Esophagus muscularis mucosa (tissue), 4 donors: ENCODE measurements at regions not wholly inside any gene's neighbourhood (a gene's known extent, or its start where the extent isn't known, plus 50 kb on each side); places are given as distances from the start of the nearest gene placed in this dataset.

Source experiments
- DNase-seq: peaks from one replicate; pipeline ENCODE4 v3.0.0-alpha.2; 2017; ENCODE audit errors: extremely low spot score
- H3K27ac ChIP-seq, 4 donors: fragments of 200-600 bp; sonication (generic); replicated peaks in 1 of 4; 1 replicate in 3 of 4; 2 replicates in 1 of 4; pipeline ENCODE4 v1.5.1; 2016 to 2019; ENCODE audit warnings: mild to moderate bottlenecking in 1 of 4
- H3K27me3 ChIP-seq, 4 donors: fragments of 200-600 bp; sonication (generic); one replicate each; pipeline versions ENCODE4 v1.5.1 to v1.6.0; 2016 to 2019
- H3K36me3 ChIP-seq, 4 donors: fragments of 200-600 bp; sonication (generic); one replicate each; pipeline ENCODE4 v1.5.1; 2016 to 2019
- H3K4me1 ChIP-seq, 4 donors: fragments of 200-600 bp; sonication (generic); one replicate each; pipeline ENCODE4 v1.5.1; 2016 to 2019
- H3K4me3 ChIP-seq, 4 donors: fragments of 200-600 bp; sonication (generic); 1 replicate in 2 of 4; 2 replicates in 2 of 4; pipeline ENCODE4 v1.5.1; 2016 to 2019; ENCODE audit warnings: mild to moderate bottlenecking in 4 of 4, moderate library complexity in 1 of 4
- H3K9me3 ChIP-seq, 4 donors: fragments of 200-600 bp; sonication (generic); 1 replicate in 3 of 4; 2 replicates in 1 of 4; pipeline ENCODE4 v1.5.1; 2016 to 2019
- CTCF ChIP-seq, 3 experiments: fragments of 200-600 bp in 2 of 3; fragments of 450-650 bp in 1 of 3; sonication (generic) in 2 of 3; IDR thresholded peaks; one replicate each; pipeline ENCODE4 v1.5.1; 2017 to 2019; ENCODE audit warnings: antibody characterized with exemption in 3 of 3, mild to moderate bottlenecking in 2 of 3, moderate library complexity in 1 of 3
- EP300 ChIP-seq: sonication (generic); formaldehyde crosslinking; IDR thresholded peaks from one replicate; pipeline ENCODE4 v1.6.1; 2017; ENCODE audit warnings: antibody characterized with exemption
- POLR2A ChIP-seq: fragments of 450-650 bp; IDR thresholded peaks from one replicate; pipeline ENCODE4 v1.6.1; 2017; ENCODE audit warnings: antibody characterized with exemption, moderate library complexity, mild to moderate bottlenecking, low read depth
- POLR2AphosphoS5 ChIP-seq, 2 donors: sonication (generic); formaldehyde crosslinking; IDR thresholded peaks; one replicate each; pipeline ENCODE4 v1.6.1; 2017; ENCODE audit warnings: antibody characterized with exemption in 2 of 2
- WGBS: methylation state at CpG from one replicate; pipeline ENCODE4 v1.1.5; 2018; 5-methylcytosine and 5-hydroxymethylcytosine counted together
- intact Hi-C: fragments of 100-400 bp; cut with DNase I; formaldehyde crosslinking; loops from one replicate; pipeline ENCODE4 v1.15.1; 2023

GRCh38 chr2:225296951-225297350 lies 102.6 kb upstream of the NYAP2 start:
- H3K27me3 ChIP-seq: no peaks in the 10 kb centered on the region
- peaks cover 0 to 9% (median 3%) of the 10 kb centered on the region in 4 donors for H3K9me3 ChIP-seq
- intact Hi-C loops: no loop called here
- H3K4me3 ChIP-seq: no peak overlapping the region
- no peaks in the 10 kb centered on the region for H3K4me1 ChIP-seq
- WGBS: 53% methylated on average over 2 of the region's 2 CpGs
- H3K36me3 ChIP-seq: no peaks in the 10 kb centered on the region
- no peak for TF ChIP-seq POLR2A
- no peak for TF ChIP-seq CTCF (IDR thresholded peaks at IDR 0.05)
- no peak for TF ChIP-seq POLR2AphosphoS5 (IDR thresholded peaks at IDR 0.05)
- TF ChIP-seq EP300: no peak
- H3K27ac ChIP-seq: no peak overlapping the region
- no peak for DNase-seq

GRCh38 chr2:225295102-225295501 lies 104.4 kb upstream of the NYAP2 start:
- Histone ChIP-seq H3K4me1 (no peaks in the 10 kb centered on the region), H3K9me3 (no peaks in the 10 kb centered on the region), H3K27me3 (no peaks in the 10 kb centered on the region), H3K4me3 (no peak overlapping the region), H3K27ac (no peak overlapping the region), H3K36me3 (no peaks in the 10 kb centered on the region)
- TF ChIP-seq EP300 (no peak), POLR2AphosphoS5 (IDR thresholded peaks at IDR 0.05) (no peak), CTCF (IDR thresholded peaks at IDR 0.05) (no peak), POLR2A (no peak)
- 78% methylated on average over 3 of the region's 3 CpGs for WGBS
- intact Hi-C loops: no loop called here
- DNase-seq: no peak

- Histone ChIP-seq H3K4me1 (no peaks in the 10 kb centered on the region), H3K36me3 (no peaks in the 10 kb centered on the region), H3K4me3 (no peak overlapping the region), H3K9me3 (no peaks in the 10 kb centered on the region), H3K27me3 (no peaks in the 10 kb centered on the region), H3K27ac (no peak overlapping the region)
- WGBS: 73% methylated on average over 7 of the region's 7 CpGs
- no peak for DNase-seq
- intact Hi-C loops: no loop called here
- TF ChIP-seq POLR2A: no peak
- no peak for TF ChIP-seq CTCF (IDR thresholded peaks at IDR 0.05)
Measured at GRCh38 chr2:225293638-225294037, 105.9 kb upstream of the NYAP2 start.

- Histone ChIP-seq H3K4me1 (no peaks in the 10 kb centered on the region), H3K9me3 (peaks cover 0 to 3% (median 0%) of the 10 kb centered on the region in 4 donors)
- TF ChIP-seq POLR2A (no peak), EP300 (no peak), CTCF (IDR thresholded peaks at IDR 0.05) (no peak), POLR2AphosphoS5 (IDR thresholded peaks at IDR 0.05) (no peak)
Measured at GRCh38 chr2:225290757-225291400, 108.6 kb upstream of the NYAP2 start.

GRCh38 chr2:225289659-225290058 lies 109.9 kb upstream of the NYAP2 start:
- Histone ChIP-seq H3K27me3 (no peaks in the 10 kb centered on the region), H3K36me3 (no peaks in the 10 kb centered on the region), H3K9me3 (peaks cover 0 to 3% (median 0%) of the 10 kb centered on the region in 4 donors), H3K27ac (no peak overlapping the region), H3K4me1 (no peaks in the 10 kb centered on the region), H3K4me3 (no peak overlapping the region)
- no peak for DNase-seq
- TF ChIP-seq POLR2A: no peak
- no peak for TF ChIP-seq EP300
- no peak for TF ChIP-seq CTCF (IDR thresholded peaks at IDR 0.05)
- TF ChIP-seq POLR2AphosphoS5 (IDR thresholded peaks at IDR 0.05): no peak
- 81% methylated on average over 2 of the region's 2 CpGs for WGBS
- intact Hi-C loops: no loop called here

More at GRCh38 chr2:225290757-225291400, 108.6 kb upstream of the NYAP2 start:
- no peaks in the 10 kb centered on the region for H3K27me3 ChIP-seq
- no peaks in the 10 kb centered on the region for H3K36me3 ChIP-seq
- 50% methylated on average over 8 of the region's 8 CpGs for WGBS
- H3K4me3 ChIP-seq: no peak overlapping the region
- H3K27ac ChIP-seq: no peak overlapping the region
- intact Hi-C loops: no loop called here
- DNase-seq: no peak
